Stimulated activated CD8-positive, alpha-beta memory T cell treated with anti-CD3 and anti-CD28 coated beads, Interleukin-7, amount 100 ng/mL, for 24 hours (primary cell): ENCODE measurements at regions not wholly inside any gene's neighbourhood (a gene's known extent, or its start where the extent isn't known, plus 50 kb on each side); places are given as distances from the start of the nearest gene placed in this dataset.
"Not testable (repeated sequence)": the region's sequence is repeated elsewhere in the genome, so short reads cannot be mapped to it uniquely, and the experiment has no call there.

ENCODE experiments used
- DNase-seq: peaks from one replicate; pipeline ENCODE4 v3.0.0-alpha.2; 2020; ENCODE audit warnings: low read depth

GRCh38 chr4:111154934-111155333 is 532.1 kb upstream of the PITX2 start:
- no peak for DNase-seq

GRCh38 chr4:111164556-111164955 is 541.7 kb upstream of the PITX2 start:
- DNase-seq, result not testable (repeated sequence)

- DNase-seq, result no peak
Measured at GRCh38 chr4:111174331-111174730, 551.5 kb upstream of the PITX2 start.

- no peak for DNase-seq
Measured at GRCh38 chr4:111178231-111178630, 555.4 kb upstream of the PITX2 start.

- DNase-seq, result no peak
Measured at GRCh38 chr4:111187108-111187507, 564.2 kb upstream of the PITX2 start.

GRCh38 chr4:111198446-111198845 is 575.6 kb upstream of the PITX2 start:
- DNase-seq, result no peak

GRCh38 chr4:111204797-111205196 is 581.9 kb upstream of the PITX2 start:
- no peak for DNase-seq

GRCh38 chr4:111208970-111209369 is 586.1 kb upstream of the PITX2 start:
- DNase-seq, result no peak

- DNase-seq, result no peak
Measured at GRCh38 chr4:111209706-111210105, 586.8 kb upstream of the PITX2 start.

GRCh38 chr4:111210595-111210994 is 587.7 kb upstream of the PITX2 start:
- no peak for DNase-seq

GRCh38 chr4:111213531-111213930 is 590.7 kb upstream of the PITX2 start:
- no peak for DNase-seq

- no peak for DNase-seq
Measured at GRCh38 chr4:111214371-111214770, 591.5 kb upstream of the PITX2 start.

- no peak for DNase-seq
Measured at GRCh38 chr4:111215755-111216154, 592.9 kb upstream of the PITX2 start.

GRCh38 chr4:111216791-111217190 is 593.9 kb upstream of the PITX2 start:
- no peak for DNase-seq

GRCh38 chr4:111221371-111221770 is 598.5 kb upstream of the PITX2 start:
- no peak for DNase-seq

GRCh38 chr4:111228396-111228795 is 605.5 kb upstream of the PITX2 start:
- no peak for DNase-seq

- DNase-seq, result no peak
Measured at GRCh38 chr4:111228874-111229273, 606.0 kb upstream of the PITX2 start.

- no peak for DNase-seq
Measured at GRCh38 chr4:111230265-111230664, 607.4 kb upstream of the PITX2 start.

GRCh38 chr4:111231281-111231680 is 608.4 kb upstream of the PITX2 start:
- DNase-seq, result no peak

- DNase-seq, result no peak
Measured at GRCh38 chr4:111234939-111235338, 612.1 kb upstream of the PITX2 start.

GRCh38 chr4:111263836-111264235 is 641.0 kb upstream of the PITX2 start:
- DNase-seq, result no peak

GRCh38 chr4:111266937-111267336 is 644.1 kb upstream of the PITX2 start:
- DNase-seq, result no peak

GRCh38 chr4:111267786-111268185 is 644.9 kb upstream of the PITX2 start:
- no peak for DNase-seq

GRCh38 chr4:111268769-111269414 is 646.0 kb upstream of the PITX2 start:
- DNase-seq, result no peak

- no peak for DNase-seq
Measured at GRCh38 chr4:111269439-111269838, 646.6 kb upstream of the PITX2 start.
